ENCODE measurements at regions not wholly inside any gene's neighbourhood (a gene's known extent, or its start where the extent isn't known, plus 50 kb on each side); places are given as distances from the start of the nearest gene placed in this dataset.

GRCh38 chr6:2503816-2504494 is 246.8 kb downstream of the MYLK4 start:
- DNase-seq (ENCODE audit: low read depth in 2 of 2), result no peak

DNA sequence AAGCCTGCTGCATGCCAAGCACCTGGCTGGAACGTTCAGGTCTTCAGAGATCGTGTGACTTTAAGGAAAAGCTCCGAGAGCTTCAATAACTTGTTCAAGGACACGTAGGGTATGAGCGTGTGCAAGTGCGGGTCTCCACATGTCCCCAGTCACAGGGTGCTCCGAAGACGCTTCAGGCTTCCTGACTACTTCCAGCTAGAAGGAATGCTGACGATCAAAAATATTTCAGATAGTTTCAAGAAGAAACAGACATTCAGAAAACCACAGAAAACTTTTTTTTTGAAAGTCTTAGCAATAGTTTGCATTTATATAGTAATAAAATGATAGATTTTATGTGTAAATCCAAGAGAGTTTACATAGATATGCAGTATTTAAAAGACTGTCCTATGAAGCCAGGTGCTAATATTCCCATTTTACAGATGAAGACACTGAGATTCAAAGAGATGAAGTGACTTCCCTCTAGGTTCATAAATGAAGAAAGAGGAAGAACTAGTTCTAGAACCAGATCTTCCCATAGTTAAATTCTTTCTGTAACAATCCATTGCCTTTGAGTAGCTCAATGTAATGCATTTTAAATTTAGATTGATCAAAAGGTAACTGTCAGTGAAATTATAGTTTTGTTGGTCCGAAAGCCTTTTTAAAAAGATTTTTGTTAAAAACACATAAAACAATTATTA is 247.6 kb downstream of the MYLK4 start:
- DNase-seq (ENCODE audit: low read depth in 2 of 2), result no peak

- no peak for DNase-seq (ENCODE audit: low read depth in 2 of 2)
Observed at GRCh38 chr6:2502096-2502997, 248.4 kb downstream of the MYLK4 start.

- DNase-seq (ENCODE audit: low read depth in 2 of 2), result no peak
Observed at GRCh38 chr6:2497922-2498623, 252.6 kb downstream of the MYLK4 start.

DNA sequence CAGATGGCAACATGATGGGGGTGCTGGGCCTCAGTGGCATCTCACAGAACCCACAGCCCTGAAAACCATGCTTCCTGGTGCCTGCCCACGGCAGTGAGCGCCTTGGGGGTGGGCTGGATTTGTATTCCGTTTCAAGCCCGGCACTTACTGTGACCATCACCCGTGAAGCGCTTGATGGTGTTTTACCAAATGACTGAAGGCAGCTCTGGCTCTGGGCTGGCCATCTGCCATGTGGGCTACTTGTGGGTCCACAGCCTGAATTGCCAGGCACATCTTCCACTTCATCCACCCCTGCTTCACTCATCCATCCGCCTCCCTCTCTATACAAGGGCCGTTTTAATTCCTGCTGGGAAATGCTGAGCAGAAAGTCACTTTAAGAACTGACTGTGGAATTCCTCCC is 250.9 kb upstream of the GMDS start:
- DNase-seq (ENCODE audit: low read depth in 2 of 2), result no peak

GRCh38 chr6:2492686-2493523 is 247.5 kb upstream of the GMDS start:
- DNase-seq (ENCODE audit: low read depth in 2 of 2), result no peak

DNA sequence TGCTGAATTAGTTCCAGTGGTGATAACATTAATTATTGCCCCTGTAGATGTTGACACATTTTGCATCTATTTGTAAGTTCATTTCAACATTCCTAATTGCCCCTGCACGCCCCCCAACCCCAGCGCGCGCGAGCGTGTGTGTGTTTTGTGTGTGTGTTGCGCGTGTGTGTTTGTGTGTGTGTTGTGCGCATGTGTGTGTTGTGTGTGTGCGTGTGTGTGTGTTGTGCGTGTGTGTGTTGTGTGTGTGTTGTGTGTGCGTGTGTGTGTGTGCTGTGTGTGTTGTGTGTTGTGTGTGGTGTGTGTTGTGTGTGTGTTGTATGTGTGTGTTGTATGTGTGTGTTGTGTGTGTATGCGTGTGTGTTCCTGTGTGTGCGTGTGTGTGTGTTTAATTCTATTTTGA is 245.7 kb upstream of the GMDS start:
- DNase-seq (ENCODE audit: low read depth in 2 of 2), result no peak

- no peak for DNase-seq (ENCODE audit: low read depth in 2 of 2)
Observed at GRCh38 chr6:2488578-2488977, 243.2 kb upstream of the GMDS start.

DNA sequence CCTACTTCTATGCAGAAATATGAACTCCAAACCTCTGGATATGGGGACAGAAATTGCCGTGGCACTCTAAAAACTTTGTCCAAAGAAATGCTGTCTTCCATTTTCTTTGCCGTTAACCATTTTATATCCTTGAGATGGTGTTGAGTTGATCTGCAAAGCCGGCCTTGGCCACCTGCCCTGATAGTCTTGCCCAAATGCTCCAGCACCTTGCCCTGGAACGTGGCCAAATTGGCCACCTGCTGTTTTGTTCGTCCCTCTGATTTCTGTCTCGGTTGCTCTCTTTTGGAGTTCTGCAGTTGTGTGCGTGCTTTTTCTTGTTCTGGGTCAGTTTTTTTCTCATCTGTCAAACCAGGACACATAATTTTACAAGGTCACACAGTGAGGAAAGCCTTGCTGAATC is 239.7 kb upstream of the GMDS start:
- no peak for DNase-seq (ENCODE audit: low read depth in 2 of 2)

DNA sequence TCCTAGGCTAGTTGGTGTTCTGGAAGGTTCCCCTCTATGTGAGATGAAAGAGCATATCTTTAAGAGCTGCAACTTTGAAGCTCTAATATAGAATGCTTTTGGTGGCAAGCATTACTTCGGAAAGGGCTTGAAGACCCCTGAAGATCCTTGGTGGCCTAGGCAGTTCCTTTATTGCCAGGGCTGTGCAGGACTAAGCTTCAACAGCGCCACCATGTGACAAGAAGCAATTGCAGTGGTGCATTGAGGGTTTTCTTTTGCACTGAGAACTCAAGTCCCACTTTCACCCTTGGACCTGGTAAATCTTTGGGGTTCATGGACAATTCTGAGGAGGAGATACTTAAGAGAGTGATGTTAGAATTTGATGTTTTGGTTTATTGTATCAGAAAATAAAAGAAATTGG is 237.4 kb upstream of the GMDS start:
- DNase-seq (ENCODE audit: low read depth in 2 of 2), result no peak

DNA sequence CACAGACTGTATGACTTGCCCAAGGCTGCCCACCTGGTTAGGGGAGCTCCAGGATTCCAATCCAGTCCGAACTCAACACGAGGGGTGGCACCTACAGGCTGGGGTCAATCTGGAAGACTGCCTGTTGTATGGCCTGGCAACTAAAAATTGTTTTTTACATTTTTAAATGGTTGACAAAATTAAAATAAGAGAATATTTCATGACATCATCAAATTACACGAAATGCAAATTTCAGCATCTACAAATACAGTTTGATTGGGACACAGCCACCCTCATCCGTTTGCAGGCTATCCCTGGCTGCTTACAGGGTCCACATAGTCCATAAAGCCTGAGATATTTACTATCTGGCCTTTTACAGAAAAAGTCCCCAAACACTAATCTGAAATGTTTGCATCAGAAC is 235.9 kb upstream of the GMDS start:
- DNase-seq (ENCODE audit: low read depth in 2 of 2), result no peak

DNA sequence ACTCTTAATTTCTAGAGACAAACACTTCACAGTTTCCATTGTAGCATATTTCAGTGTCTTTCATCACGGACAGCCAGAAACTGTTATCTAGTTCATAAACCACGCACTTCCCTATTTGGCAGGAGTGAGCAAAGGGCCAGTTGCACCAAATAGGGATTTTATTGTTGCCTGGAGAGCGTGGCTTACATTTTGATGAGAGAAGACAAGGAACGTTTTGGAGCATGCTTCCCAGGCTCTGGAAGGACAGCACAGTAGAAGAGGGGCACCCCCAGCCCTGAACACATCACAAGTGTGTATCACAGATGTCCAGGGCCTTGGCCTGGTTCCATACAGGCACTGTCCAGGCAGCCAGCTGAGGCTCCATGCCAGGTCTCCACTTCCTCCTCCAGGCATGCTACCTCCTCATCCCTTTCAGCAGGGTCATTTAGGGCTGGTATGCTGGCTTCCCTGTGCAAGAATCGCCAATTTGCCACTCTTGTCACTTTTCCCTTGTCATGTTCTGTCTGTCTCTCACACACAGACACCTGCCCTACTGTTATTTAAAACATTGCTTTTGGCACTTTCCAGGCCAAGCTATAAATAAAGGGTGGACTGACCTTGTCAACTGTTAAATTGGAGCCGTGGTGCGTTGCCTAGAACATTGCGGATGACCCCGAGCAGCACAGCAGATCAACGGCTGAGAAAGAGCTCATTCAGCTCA is 235.0 kb upstream of the GMDS start:
- no peak for DNase-seq (ENCODE audit: low read depth in 2 of 2)

DNA sequence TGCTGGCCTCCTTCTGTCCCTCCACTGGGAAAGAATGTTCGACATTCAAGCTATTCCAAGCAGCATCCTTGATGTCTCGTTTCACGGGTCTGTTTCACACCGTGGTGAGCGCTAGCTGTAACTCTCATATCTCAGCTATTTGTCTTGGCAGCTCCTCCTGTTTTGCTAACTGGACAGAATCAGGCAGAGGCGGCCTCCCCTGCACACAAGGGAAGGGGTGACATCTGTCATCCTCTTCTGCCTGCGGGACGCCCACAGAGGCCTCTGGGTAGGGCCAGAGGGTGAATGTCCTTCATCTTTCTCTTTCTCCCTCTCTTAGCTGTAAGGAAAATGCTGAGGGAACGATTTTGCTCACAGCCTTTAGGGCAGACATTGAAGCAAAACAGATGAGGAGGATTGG is 232.8 kb upstream of the GMDS start:
- DNase-seq (ENCODE audit: low read depth in 2 of 2), result no peak

GRCh38 chr6:2477666-2478065 is 232.3 kb upstream of the GMDS start:
- DNase-seq (ENCODE audit: low read depth in 2 of 2), result no peak

- DNase-seq (ENCODE audit: low read depth in 2 of 2), result no peak
Observed at GRCh38 chr6:2477250-2477649, 231.8 kb upstream of the GMDS start.

- no peak for DNase-seq (ENCODE audit: low read depth in 2 of 2)
Observed at GRCh38 chr6:2476376-2476775, 231.0 kb upstream of the GMDS start.

GRCh38 chr6:2471472-2471871 is 226.1 kb upstream of the GMDS start:
- no peak for DNase-seq (ENCODE audit: low read depth in 2 of 2)

GRCh38 chr6:2469428-2469827 is 224.0 kb upstream of the GMDS start:
- no peak for DNase-seq (ENCODE audit: low read depth in 2 of 2)

DNA sequence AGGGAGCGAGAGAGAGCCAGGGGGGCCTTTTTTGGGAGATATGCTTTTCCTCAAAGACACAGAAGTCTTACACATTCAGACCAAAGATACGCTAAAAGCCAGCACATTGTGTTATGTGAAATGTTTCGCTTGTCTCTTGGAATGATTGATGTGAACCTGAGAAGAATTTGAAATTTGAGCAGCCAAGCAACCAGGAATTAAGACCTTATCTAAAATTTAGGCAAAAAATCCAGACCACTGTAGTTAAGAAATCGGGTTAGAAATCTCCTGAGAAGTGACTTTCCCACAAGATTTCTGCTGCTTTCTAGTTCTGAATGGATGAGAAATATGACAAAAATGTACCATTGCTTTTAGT is 223.2 kb upstream of the GMDS start:
- no peak for DNase-seq (ENCODE audit: low read depth in 2 of 2)

DNA sequence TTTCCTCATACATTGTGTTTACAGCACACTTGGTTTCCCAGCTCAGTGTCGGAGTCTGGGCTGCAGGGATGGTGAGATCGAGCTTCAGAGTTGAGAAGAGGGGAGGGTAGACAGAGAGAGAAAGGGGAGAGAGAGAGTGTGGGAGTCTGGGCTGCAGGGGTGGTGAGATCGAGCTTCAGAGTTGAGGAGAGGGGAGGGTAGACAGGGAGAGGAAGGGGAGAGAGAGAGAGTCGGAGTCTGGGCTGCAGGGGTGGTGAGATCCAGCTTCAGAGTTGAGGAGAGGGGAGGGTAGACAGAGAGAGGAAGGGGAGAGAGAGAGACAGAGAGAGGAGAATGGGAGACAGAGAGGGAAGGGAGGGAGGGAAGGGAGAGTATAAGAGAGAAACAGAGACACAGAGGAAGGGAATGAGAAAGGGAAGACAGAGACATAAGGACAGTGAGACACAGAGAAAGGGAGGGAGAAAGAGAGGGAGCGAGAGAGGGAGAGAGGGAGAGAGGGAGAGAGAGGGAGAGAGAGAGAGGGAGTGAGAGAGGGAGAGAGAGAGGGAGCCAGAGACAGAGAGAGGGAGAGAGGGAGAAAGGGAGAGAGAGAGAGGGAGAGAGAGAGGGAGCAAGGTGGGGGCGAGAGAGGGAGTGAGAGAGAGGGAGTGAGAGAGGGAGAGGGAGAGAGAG is 222.7 kb upstream of the GMDS start:
- no peak for DNase-seq (ENCODE audit: low read depth in 2 of 2)
